ENCODE measurements at regions not wholly inside any gene's neighbourhood (a gene's known extent, or its start where the extent isn't known, plus 50 kb on each side); places are given as distances from the start of the nearest gene placed in this dataset.

DNA sequence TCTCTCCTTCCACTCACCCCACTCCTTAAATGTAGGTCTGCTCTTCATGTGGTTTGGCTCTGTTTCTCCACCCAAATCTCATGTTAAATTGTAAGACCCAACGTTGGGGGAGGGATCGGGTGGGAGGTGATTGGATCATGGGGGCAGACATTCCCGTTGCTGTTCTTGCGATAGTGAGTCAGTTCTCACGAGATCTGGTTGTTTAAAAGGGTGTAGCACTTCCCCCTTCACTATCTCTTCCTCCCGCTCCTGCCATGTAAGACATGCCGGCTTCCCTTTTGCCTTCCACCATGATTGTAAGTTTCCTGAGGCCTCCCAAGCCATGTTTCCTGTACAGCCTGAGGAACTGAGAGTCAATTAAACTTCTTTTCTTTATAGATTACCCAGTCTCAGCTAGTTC lies 1044.5 kb upstream of the POU3F3 start:
- Histone ChIP-seq H3K4me1 (ENCODE audit: control insufficient read depth in 1 of 2, insufficient read depth in 2 of 2, low read length in 2 of 2) (no peaks in the 10 kb centered on the region), H3K4me2 (replicated peaks; ENCODE audit: extremely low read depth, low read length, poor library complexity, severe bottlenecking) (no peak overlapping the region), H3K9me3 (replicated peaks in 1 of 2; ENCODE audit: control insufficient read depth in 1 of 2, insufficient read depth in 1 of 2, low read length in 2 of 2) (peaks cover 0 to 16% of the 10 kb centered on the region in 2 donors), H3K9ac (ENCODE audit: insufficient read depth, low read length, poor library complexity, severe bottlenecking) (no peak overlapping the region), H3K27me3 (ENCODE audit: control insufficient read depth in 2 of 2, insufficient read depth in 2 of 2, low read length in 2 of 2) (no peaks in the 10 kb centered on the region), H4K20me1 (ENCODE audit: insufficient read depth, low read length) (no peaks in the 10 kb centered on the region), H3K79me2 (ENCODE audit: insufficient read depth, low read length) (no peaks in the 10 kb centered on the region), H3K27ac (ENCODE audit: low read depth in 1 of 2, low read length in 2 of 2) (no peak overlapping the region), H2AFZ (ENCODE audit: insufficient read depth, low read depth, low read length, poor library complexity, severe bottlenecking) (no peak overlapping the region), H3K36me3 (replicated peaks in 1 of 2; ENCODE audit: control insufficient read depth in 1 of 2, insufficient read depth in 2 of 2, low read length in 2 of 2) (no peaks in the 10 kb centered on the region), H3K4me3 (replicated peaks in 1 of 3; ENCODE audit: low read depth in 2 of 3, low read length in 3 of 3) (no peak overlapping the region)
- H3K27ac Mint-ChIP-seq, result no peak overlapping the region
- TF ChIP-seq, protein P1, sequence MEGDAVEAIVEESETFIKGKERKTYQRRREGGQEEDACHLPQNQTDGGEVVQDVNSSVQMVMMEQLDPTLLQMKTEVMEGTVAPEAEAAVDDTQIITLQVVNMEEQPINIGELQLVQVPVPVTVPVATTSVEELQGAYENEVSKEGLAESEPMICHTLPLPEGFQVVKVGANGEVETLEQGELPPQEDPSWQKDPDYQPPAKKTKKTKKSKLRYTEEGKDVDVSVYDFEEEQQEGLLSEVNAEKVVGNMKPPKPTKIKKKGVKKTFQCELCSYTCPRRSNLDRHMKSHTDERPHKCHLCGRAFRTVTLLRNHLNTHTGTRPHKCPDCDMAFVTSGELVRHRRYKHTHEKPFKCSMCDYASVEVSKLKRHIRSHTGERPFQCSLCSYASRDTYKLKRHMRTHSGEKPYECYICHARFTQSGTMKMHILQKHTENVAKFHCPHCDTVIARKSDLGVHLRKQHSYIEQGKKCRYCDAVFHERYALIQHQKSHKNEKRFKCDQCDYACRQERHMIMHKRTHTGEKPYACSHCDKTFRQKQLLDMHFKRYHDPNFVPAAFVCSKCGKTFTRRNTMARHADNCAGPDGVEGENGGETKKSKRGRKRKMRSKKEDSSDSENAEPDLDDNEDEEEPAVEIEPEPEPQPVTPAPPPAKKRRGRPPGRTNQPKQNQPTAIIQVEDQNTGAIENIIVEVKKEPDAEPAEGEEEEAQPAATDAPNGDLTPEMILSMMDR (IDR thresholded peaks at IDR 0.05), result no peak
- WGBS (ENCODE audit: insufficient coverage), result 94% methylated on average over 2 of the region's 7 CpGs
- peaks cover 0 to 3% (median 1%) of the 10 kb centered on the region in 3 donors for H3K27me3 Mint-ChIP-seq (ENCODE audit: low read depth in 3 of 3)
- H3K4me1 Mint-ChIP-seq, result no peaks in the 10 kb centered on the region
- intact Hi-C loops (cut with micrococcal nuclease), result no loop called here
- no peaks in the 10 kb centered on the region for H3K36me3 Mint-ChIP-seq
- H3K4me3 Mint-ChIP-seq, result no peak overlapping the region
- peaks cover 0 to 16% (median 5%) of the 10 kb centered on the region in 7 donors for H3K9me3 Mint-ChIP-seq
- no peak for DNase-seq

DNA sequence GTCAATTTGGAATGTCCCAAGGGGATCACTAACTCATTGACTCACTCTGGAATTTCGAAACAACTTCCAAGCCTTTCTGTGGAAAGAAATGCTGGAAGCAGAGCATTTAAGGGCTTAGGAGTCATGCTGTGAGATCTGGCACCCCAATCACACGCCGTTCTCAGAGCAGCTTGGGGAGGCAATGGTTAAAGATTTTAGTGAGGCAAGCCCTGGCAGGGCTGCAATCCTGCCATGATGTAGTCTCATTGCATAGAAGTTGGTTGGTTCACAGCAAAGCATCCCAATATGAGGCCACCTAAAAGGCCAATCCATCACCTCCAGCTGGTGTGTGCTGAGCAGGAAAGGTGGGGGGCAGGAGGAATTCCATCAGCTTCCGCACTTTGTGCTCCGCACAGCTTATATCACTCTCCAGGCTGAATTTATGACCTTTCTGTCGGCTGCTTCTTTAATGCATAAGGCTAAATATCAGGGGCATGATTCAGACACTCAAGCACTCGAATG lies 1043.9 kb upstream of the POU3F3 start:
- Mint-ChIP-seq H3K9me3 (peaks cover 0 to 14% (median 5%) of the 10 kb centered on the region in 7 donors), H3K27me3 (ENCODE audit: low read depth in 3 of 3) (peaks cover 0 to 4% (median 3%) of the 10 kb centered on the region in 3 donors), H3K4me1 (no peaks in the 10 kb centered on the region), H3K4me3 (no peak overlapping the region), H3K27ac (no peak overlapping the region), H3K36me3 (no peaks in the 10 kb centered on the region)
- no peaks in the 10 kb centered on the region for H3K79me2 ChIP-seq (ENCODE audit: insufficient read depth, low read length)
- H2AFZ ChIP-seq (ENCODE audit: insufficient read depth, low read depth, low read length, poor library complexity, severe bottlenecking), result no peak overlapping the region
- H3K36me3 ChIP-seq (replicated peaks in 1 of 2; ENCODE audit: control insufficient read depth in 1 of 2, insufficient read depth in 2 of 2, low read length in 2 of 2), result no peaks in the 10 kb centered on the region
- peaks cover 0 to 16% of the 10 kb centered on the region in 2 donors for H3K9me3 ChIP-seq (replicated peaks in 1 of 2; ENCODE audit: control insufficient read depth in 1 of 2, insufficient read depth in 1 of 2, low read length in 2 of 2)
- H3K27me3 ChIP-seq (ENCODE audit: control insufficient read depth in 2 of 2, insufficient read depth in 2 of 2, low read length in 2 of 2), result no peaks in the 10 kb centered on the region
- H3K27ac ChIP-seq (ENCODE audit: low read depth in 1 of 2, low read length in 2 of 2), result no peak overlapping the region
- H3K4me3 ChIP-seq (replicated peaks in 1 of 3; ENCODE audit: low read depth in 2 of 3, low read length in 3 of 3), result no peak overlapping the region
- H4K20me1 ChIP-seq (ENCODE audit: insufficient read depth, low read length), result no peaks in the 10 kb centered on the region
- no peak overlapping the region for H3K4me2 ChIP-seq (replicated peaks; ENCODE audit: extremely low read depth, low read length, poor library complexity, severe bottlenecking)
- intact Hi-C loops (cut with micrococcal nuclease), result no loop called here
- no peak overlapping the region for H3K9ac ChIP-seq (ENCODE audit: insufficient read depth, low read length, poor library complexity, severe bottlenecking)
- TF ChIP-seq, protein P1 (IDR thresholded peaks at IDR 0.05), result no peak
- no peaks in the 10 kb centered on the region for H3K4me1 ChIP-seq (ENCODE audit: control insufficient read depth in 1 of 2, insufficient read depth in 2 of 2, low read length in 2 of 2)
- DNase-seq, result no peak
- WGBS (ENCODE audit: insufficient coverage), result 71% methylated on average over 4 of the region's 7 CpGs
